B cell (primary cell): ENCODE measurements at regions not wholly inside any gene's neighbourhood (a gene's known extent, or its start where the extent isn't known, plus 50 kb on each side); places are given as distances from the start of the nearest gene placed in this dataset.

Experiments
- ATAC-seq: fragments of 200-7000 bp; cut with Tn5 transposase; one replicate; pipeline ENCODE4 v1.10.0; 2021; ENCODE audit warnings: low read depth, mild to moderate bottlenecking, moderate number of reproducible peaks, moderate library complexity
- CTCF ChIA-PET: fragments of 350-600 bp; sonication (Branson Sonifier 250); formaldehyde crosslinking; loops from one replicate; lab custom pipeline; 2021; ENCODE audit warnings: antibody characterized with exemption, inconsistent platforms; lab: Charles Lee
- POLR2A ChIA-PET: fragments of 350-600 bp; sonication (Branson Sonifier 250); formaldehyde crosslinking; loops from one replicate; lab custom pipeline; 2021; ENCODE audit warnings: antibody characterized with exemption; lab: Charles Lee
- DNase-seq: peaks from one replicate; pipeline ENCODE4 v3.0.0; 2013
- H2AFZ ChIP-seq: 2 replicates; pipeline ENCODE4 v1.6.1; 2012; ENCODE audit warnings: mild to moderate bottlenecking, low read depth, low read length; ENCODE audit not compliant: insufficient read depth, poor library complexity, severe bottlenecking
- H3K27ac ChIP-seq, 2 donors: 1 replicate in 1 of 2; 2 replicates in 1 of 2; pipeline ENCODE4 v1.5.1; 2012 to 2013; ENCODE audit warnings: low read length in 2 of 2, mild to moderate bottlenecking in 2 of 2, moderate library complexity in 1 of 2
- H3K27me3 ChIP-seq, 4 experiments: fragments of 200-600 bp in 1 of 4; sonication (generic) in 1 of 4; replicated peaks in 1 of 4; 1 replicate in 2 of 4; 2 replicates in 2 of 4; pipeline versions ENCODE4 v1.6.1 to v1.7.0; 2013 to 2016; ENCODE audit warnings: low read length in 3 of 4, mild to moderate bottlenecking in 2 of 4, mixed read lengths in 1 of 4, moderate library complexity in 1 of 4; ENCODE audit not compliant: insufficient read depth in 4 of 4, control insufficient read depth in 3 of 4; ENCODE audit errors: control extremely low read depth in 1 of 4
- H3K36me3 ChIP-seq, 2 experiments: replicated peaks in 1 of 2; 1 replicate in 1 of 2; 2 replicates in 1 of 2; pipeline versions ENCODE4 v1.6.1 to v1.7.1; 2013; ENCODE audit warnings: low read length in 1 of 2; ENCODE audit not compliant: insufficient read depth in 2 of 2, control insufficient read depth in 1 of 2; ENCODE audit errors: control extremely low read depth in 1 of 2, extremely low read depth in 1 of 2
- H3K4me1 ChIP-seq, 2 donors: fragments of 200-600 bp in 1 of 2; sonication (generic) in 1 of 2; 1 replicate in 1 of 2; 2 replicates in 1 of 2; pipeline versions ENCODE4 v1.5.1 to v1.6.1; 2013 to 2017; ENCODE audit warnings: low read length in 2 of 2; ENCODE audit not compliant: control insufficient read depth in 2 of 2, insufficient read depth in 2 of 2
- H3K4me2 ChIP-seq: replicated peaks from 2 replicates; pipeline ENCODE3; 2012; ENCODE audit warnings: mild to moderate bottlenecking, low read depth, low read length; ENCODE audit not compliant: poor library complexity, severe bottlenecking
- H3K4me3 ChIP-seq, 5 experiments: fragments of 200-600 bp in 1 of 5; sonication (generic) in 1 of 5; 1 replicate in 3 of 5; 2 replicates in 2 of 5; pipeline versions ENCODE4 v1.5.1 to v1.7.0; 2011 to 2016; ENCODE audit warnings: low read length in 4 of 5, mild to moderate bottlenecking in 4 of 5, low read depth in 2 of 5, control low read depth in 1 of 5, moderate library complexity in 1 of 5; ENCODE audit not compliant: insufficient read depth in 1 of 5; ENCODE audit errors: control extremely low read depth in 1 of 5, extremely low read depth in 1 of 5
- H3K79me2 ChIP-seq: fragments of 200-600 bp; sonication (generic); one replicate; pipeline ENCODE4 v1.6.0; 2016; ENCODE audit warnings: low read length; ENCODE audit not compliant: control insufficient read depth, insufficient read depth
- H3K9ac ChIP-seq: fragments of 200-600 bp; sonication (generic); 2 replicates; pipeline ENCODE4 v1.6.1; 2017; ENCODE audit warnings: mild to moderate bottlenecking, low read length, moderate library complexity
- H3K9me3 ChIP-seq, 3 donors: one replicate each; pipeline versions ENCODE4 v1.6.1 to v1.7.1; 2013; ENCODE audit warnings: low read length in 2 of 3; ENCODE audit not compliant: control insufficient read depth in 2 of 3, insufficient read depth in 1 of 3; ENCODE audit errors: control extremely low read depth in 1 of 3
- H4K20me1 ChIP-seq: 2 replicates; pipeline ENCODE4 v1.6.0; 2012; ENCODE audit warnings: mild to moderate bottlenecking, low read length; ENCODE audit not compliant: insufficient read depth, control insufficient read depth, poor library complexity, severe bottlenecking
- H3K27ac Mint-ChIP-seq: one replicate; pipeline ENCODE4 v1.8.0; 2021; ENCODE audit warnings: mixed read lengths
- H3K27me3 Mint-ChIP-seq: one replicate; pipeline ENCODE4 v1.8.0; 2021; ENCODE audit warnings: mixed read lengths
- H3K4me1 Mint-ChIP-seq: one replicate; pipeline ENCODE4 v1.8.0; 2021; ENCODE audit warnings: mixed read lengths
- H3K4me3 Mint-ChIP-seq: one replicate; pipeline ENCODE4 v1.8.0; 2021; ENCODE audit warnings: mixed read lengths
- H3K9me3 Mint-ChIP-seq: one replicate; pipeline ENCODE4 v1.8.0; 2022; ENCODE audit warnings: mixed read lengths; ENCODE audit not compliant: insufficient read depth
- EZH2 ChIP-seq: IDR thresholded peaks from 2 replicates; pipeline ENCODE4 v1.6.1; 2012; ENCODE audit warnings: borderline replicate concordance, low read depth, mild to moderate bottlenecking, moderate library complexity, low read length; ENCODE audit not compliant: insufficient read depth, poor library complexity, severe bottlenecking
- WGBS: methylation state at CpG from one replicate; pipeline ENCODE4 v1.1.5; 2013; ENCODE audit warnings: missing lambda C conversion rate; ENCODE audit not compliant: insufficient coverage; 5-methylcytosine and 5-hydroxymethylcytosine counted together
- intact Hi-C: fragments of 100-400 bp; cut with micrococcal nuclease; formaldehyde crosslinking; loops from one replicate; pipeline ENCODE4 v1.10.0; 2022
- TF ChIP-seq, protein P1 (sequence below): fragments of 200-600 bp; IDR thresholded peaks from one replicate; pipeline ENCODE4 v1.8.0; 2022; ENCODE audit warnings: antibody characterized with exemption, mild to moderate bottlenecking

DNA sequence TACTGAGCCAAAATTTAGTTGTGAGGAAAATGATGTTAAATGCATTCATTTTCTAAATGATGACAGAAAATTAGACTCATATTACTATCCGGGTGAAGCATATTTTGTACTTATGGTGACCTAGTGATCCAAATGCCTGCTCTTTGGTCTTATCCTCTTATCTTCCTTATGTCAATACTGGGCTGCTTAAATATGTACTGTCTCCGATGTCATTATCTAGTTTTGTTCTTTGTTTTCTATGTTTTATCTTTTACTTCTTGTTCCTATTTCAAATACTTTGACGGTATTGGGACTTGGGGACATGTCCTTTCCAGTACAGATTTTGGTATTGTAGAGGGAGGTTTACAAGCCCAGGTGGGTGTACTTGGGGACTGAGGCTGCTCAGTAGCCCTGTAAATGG, 124.6 kb upstream of the ESR1 start:
- Histone ChIP-seq H4K20me1 (no peaks in the 10 kb centered on the region), H3K4me2 (no peak overlapping the region), H3K4me3 (no peak overlapping the region), H3K27me3 (peaks cover 0 to 3% (median 0%) of the 10 kb centered on the region in 4 experiments), H3K9me3 (no peaks in the 10 kb centered on the region), H3K79me2 (no peaks in the 10 kb centered on the region), H2AFZ (no peak overlapping the region), H3K36me3 (no peaks in the 10 kb centered on the region), H3K27ac (no peak overlapping the region), H3K9ac (no peak overlapping the region), H3K4me1 (peaks cover 5 to 10% of the 10 kb centered on the region in 2 donors)
- no CpG with 5 or more reads among the region's 3 CpGs for WGBS
- no peak overlapping the region for H3K27ac Mint-ChIP-seq
- no peak overlapping the region for H3K4me3 Mint-ChIP-seq
- DNase-seq (no peak), ATAC-seq (no peak)
- ChIA-PET POLR2A (no interaction called here), CTCF (interaction anchor here (1.6 kb wide), 1 partner anchor 442 kb away, joined by 4 read pairs; no protein-coding TSS in a partner anchor)
- H3K9me3 Mint-ChIP-seq: no peaks in the 10 kb centered on the region
- H3K4me1 Mint-ChIP-seq: peaks cover 13% of the 10 kb centered on the region
- TF ChIP-seq, protein P1, sequence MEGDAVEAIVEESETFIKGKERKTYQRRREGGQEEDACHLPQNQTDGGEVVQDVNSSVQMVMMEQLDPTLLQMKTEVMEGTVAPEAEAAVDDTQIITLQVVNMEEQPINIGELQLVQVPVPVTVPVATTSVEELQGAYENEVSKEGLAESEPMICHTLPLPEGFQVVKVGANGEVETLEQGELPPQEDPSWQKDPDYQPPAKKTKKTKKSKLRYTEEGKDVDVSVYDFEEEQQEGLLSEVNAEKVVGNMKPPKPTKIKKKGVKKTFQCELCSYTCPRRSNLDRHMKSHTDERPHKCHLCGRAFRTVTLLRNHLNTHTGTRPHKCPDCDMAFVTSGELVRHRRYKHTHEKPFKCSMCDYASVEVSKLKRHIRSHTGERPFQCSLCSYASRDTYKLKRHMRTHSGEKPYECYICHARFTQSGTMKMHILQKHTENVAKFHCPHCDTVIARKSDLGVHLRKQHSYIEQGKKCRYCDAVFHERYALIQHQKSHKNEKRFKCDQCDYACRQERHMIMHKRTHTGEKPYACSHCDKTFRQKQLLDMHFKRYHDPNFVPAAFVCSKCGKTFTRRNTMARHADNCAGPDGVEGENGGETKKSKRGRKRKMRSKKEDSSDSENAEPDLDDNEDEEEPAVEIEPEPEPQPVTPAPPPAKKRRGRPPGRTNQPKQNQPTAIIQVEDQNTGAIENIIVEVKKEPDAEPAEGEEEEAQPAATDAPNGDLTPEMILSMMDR: no peak
- TF ChIP-seq EZH2: no peak
- H3K27me3 Mint-ChIP-seq: no peaks in the 10 kb centered on the region
- intact Hi-C loops: no loop called here

DNA sequence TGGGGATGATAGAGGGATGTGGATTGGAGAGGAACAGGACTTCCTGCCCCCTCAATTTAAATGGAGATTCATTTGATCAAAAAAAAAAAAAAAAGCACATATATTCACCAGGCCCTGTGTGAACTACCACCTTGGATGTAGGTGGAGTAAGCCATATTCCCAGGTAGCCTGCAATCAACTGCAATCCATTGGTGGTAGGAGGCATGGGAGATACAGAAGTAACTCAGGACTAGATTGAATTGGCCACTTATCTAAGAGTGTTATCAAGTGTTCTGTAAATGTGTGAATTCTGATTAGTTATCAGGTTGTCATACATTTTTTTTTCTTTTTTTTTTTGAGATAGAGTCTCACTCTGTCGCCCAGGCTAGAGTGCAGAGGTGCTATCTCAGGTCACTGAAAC, 124.1 kb upstream of the ESR1 start:
- WGBS: no CpG with 5 or more reads among the region's 1 CpG
- no peaks in the 10 kb centered on the region for H3K9me3 ChIP-seq
- no peak overlapping the region for H3K4me3 ChIP-seq
- Mint-ChIP-seq H3K27me3 (no peaks in the 10 kb centered on the region), H3K27ac (no peak overlapping the region), H3K9me3 (no peaks in the 10 kb centered on the region), H3K4me3 (no peak overlapping the region), H3K4me1 (peaks cover 13% of the 10 kb centered on the region)
- H4K20me1 ChIP-seq: no peaks in the 10 kb centered on the region
- H3K4me2 ChIP-seq: no peak overlapping the region
- TF ChIP-seq, protein P1: no peak
- TF ChIP-seq EZH2: no peak
- CTCF ChIA-PET: interaction anchor here (0.6 kb wide), 1 partner anchor 576 kb away, joined by 4 read pairs; no protein-coding TSS in a partner anchor
- no peak for DNase-seq
- H3K27me3 ChIP-seq: peaks cover 0 to 3% (median 0%) of the 10 kb centered on the region in 4 experiments
- H3K36me3 ChIP-seq: no peaks in the 10 kb centered on the region
- no peaks in the 10 kb centered on the region for H3K79me2 ChIP-seq
- H3K27ac ChIP-seq: no peak overlapping the region
- POLR2A ChIA-PET: interaction anchor here (0.5 kb wide), 1 partner anchor 65 kb away, joined by 3 read pairs; no protein-coding TSS in a partner anchor
- no peak for ATAC-seq
- peaks cover 5 to 10% of the 10 kb centered on the region in 2 donors for H3K4me1 ChIP-seq
- H2AFZ ChIP-seq: no peak overlapping the region
- H3K9ac ChIP-seq: no peak overlapping the region
- intact Hi-C loops: no loop called here
